GM21367 (cell line): ENCODE measurements at regions not wholly inside any gene's neighbourhood (a gene's known extent, or its start where the extent isn't known, plus 50 kb on each side); places are given as distances from the start of the nearest gene placed in this dataset.

Source experiments
- ATAC-seq: cut with Tn5 transposase; IDR thresholded peaks from one replicate; pipeline ENCODE4 v1.9.1; 2021; ENCODE audit not compliant: unreplicated experiment

- no peak for ATAC-seq
These were observed 448.4 kb downstream of the COG6 start for GRCh38 chr13:40103864-40104263.

DNA sequence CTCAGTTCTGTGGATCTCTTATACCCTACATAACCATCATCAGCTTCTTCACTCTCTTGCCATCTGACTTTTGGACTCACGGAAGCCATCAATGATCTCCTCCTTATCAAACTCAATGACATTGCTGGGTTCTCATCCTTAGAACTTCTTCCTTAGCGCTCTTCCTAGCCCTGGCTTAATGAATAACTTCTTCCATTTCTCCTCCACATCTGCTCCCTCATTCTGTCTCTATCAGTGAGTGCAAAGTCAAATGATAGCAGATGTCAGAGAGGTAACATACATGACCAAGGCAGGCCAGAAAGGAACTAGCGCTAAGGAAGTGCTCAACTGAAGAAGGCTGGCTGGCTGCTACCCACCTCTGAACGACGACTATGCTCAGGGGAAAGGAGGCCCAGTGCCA lies 449.8 kb downstream of the COG6 start:
- no peak for ATAC-seq

GRCh38 chr13:40109351-40109844 lies 453.9 kb downstream of the COG6 start:
- ATAC-seq = no peak

GRCh38 chr13:40113643-40114304 lies 458.3 kb downstream of the COG6 start:
- no peak for ATAC-seq

- ATAC-seq = no peak
These were observed 458.9 kb downstream of the COG6 start for GRCh38 chr13:40114305-40114896.

DNA sequence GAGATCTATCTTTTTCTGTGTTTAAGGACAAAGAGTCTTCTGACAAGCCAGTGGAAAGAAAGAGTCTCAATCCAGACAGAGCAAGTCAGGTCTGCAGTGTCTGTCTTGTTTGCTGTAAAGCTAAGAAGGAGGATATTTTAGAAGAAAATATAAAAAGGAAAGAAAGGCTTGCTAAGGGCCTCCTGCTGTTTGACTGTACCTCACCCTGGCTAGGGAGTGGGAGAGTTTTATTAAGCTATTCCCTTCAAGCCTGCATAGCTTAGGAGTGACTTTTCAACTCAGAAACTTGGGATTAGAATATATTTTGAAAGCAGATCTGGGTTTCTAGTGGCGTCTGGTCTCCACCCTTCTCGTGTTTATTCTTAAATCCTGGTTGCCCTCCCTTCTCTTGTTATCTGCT lies 460.0 kb downstream of the COG6 start:
- no peak for ATAC-seq

GRCh38 chr13:40116008-40116407 lies 460.5 kb downstream of the COG6 start:
- peak; percentile 90 for ATAC-seq

- ATAC-seq = no peak
These were observed 462.9 kb downstream of the COG6 start for GRCh38 chr13:40118337-40118736.

DNA sequence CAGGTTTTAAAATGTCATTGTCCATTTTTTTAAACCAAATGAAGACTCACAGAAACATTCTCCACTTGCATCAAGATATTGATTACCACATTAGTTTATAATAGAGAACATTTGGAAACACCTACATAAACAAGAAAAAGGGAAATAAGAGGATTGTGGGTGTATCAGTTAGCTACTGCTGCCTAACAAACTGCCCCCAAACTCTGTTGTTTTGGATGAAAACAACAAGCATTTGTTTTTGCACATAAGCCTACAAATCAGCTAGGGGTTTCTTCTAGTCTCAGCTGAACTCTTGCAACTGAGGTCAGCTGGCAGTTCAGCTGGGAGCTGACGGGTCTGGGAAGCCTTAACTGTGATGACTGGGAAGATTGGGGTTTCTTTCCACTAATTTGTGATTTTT lies 464.4 kb downstream of the COG6 start:
- ATAC-seq = no peak

GRCh38 chr13:40120288-40120687 lies 464.8 kb downstream of the COG6 start:
- no peak for ATAC-seq

- no peak for ATAC-seq
These were observed 465.3 kb downstream of the COG6 start for GRCh38 chr13:40120781-40121180.

GRCh38 chr13:40121722-40122121 lies 466.3 kb downstream of the COG6 start:
- ATAC-seq = no peak

DNA sequence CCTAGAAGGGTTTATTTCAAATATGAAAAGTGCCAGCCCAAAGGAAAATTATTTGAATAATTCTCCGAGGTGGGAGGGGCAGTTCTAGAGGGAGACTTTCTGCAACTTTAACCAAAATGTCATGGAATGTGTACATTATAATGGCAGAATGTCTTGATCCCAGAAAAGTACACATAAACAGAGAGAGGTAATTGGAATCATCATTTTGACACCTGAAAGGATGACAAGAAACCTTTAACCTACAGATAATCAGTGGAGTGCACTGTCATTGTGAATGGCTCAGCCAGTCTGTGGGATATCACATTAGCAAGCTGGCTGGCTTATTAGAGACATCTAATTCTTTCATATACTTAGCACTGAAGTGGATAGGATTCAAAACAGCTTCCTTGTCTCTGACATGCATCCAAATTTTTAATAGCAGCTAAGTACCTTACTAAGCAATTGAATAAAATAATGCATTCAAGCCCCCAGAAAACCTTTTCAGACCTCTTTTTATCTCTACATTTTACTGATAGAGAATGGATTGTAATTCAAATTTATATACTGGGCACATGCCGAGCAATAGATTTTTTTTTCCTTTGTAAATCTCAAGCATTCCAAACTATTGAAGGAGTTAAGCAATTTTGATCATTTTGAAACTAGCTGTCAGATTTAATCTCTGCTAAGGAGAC lies 468.6 kb downstream of the COG6 start:
- no peak for ATAC-seq

DNA sequence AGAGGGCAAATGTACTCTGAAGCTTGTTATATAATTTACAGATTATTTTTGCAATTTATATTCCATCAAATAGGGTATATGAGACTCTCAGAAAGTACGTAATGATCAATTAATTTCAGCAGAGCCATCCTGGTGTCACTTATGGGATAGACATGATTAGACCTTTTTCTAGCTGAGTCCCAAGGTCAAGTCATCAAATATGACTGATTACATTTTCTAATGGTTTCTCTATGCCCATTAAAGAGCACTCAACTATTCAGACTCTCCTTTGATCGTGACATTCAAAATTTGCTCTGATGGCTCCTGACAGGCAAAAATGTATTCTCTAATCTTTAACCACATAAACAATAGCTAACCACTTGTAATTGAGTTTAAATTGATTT lies 469.2 kb downstream of the COG6 start:
- no peak for ATAC-seq

- no peak for ATAC-seq
These were observed 469.9 kb downstream of the COG6 start for GRCh38 chr13:40125336-40125735.

- no peak for ATAC-seq
These were observed 471.0 kb downstream of the COG6 start for GRCh38 chr13:40126306-40127085.

- no peak for ATAC-seq
These were observed 472.0 kb downstream of the COG6 start for GRCh38 chr13:40127476-40127875.

DNA sequence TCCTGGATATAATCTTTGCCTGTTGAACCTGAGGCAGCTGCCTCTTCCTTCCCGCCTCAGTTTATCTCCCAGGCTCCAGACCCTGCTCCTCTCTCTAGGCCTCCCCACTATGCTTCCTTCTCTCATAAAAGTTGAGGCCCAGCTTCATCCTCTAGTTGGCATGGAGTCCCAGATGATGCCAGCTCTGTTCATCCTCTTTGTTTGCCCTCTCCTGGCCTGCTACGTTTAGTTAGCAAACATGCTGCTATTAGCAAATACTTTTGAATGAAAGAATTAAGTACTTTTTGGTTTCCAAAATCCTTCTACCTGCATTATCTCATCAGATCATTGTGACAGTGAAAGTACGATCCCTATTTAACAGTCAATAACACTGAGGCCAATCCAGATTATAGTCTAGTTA lies 472.5 kb downstream of the COG6 start:
- no peak for ATAC-seq

DNA sequence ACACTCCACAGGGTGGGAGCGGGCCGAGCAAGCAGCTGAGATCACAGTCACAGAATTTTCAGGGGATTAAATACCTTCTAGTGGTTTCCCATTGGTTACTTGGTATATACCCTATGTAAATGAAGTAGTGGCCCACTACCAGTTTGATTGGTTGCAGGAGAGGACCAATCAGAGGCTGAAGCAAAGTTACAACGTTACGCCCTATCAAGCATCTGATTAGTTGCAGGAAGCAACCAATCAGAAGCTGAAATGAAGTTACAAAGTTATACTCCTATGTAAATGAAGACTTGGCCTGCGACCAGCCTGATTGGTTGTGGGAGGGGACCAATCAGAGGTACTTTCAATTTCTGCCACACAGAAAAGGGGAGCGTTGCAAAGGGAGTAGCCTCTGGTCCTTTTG lies 474.0 kb downstream of the COG6 start:
- no peak for ATAC-seq

- ATAC-seq = no peak
These were observed 475.6 kb downstream of the COG6 start for GRCh38 chr13:40130871-40131636.

- no peak for ATAC-seq
These were observed 476.8 kb downstream of the COG6 start for GRCh38 chr13:40132249-40132648.
